ENCODE measurements at regions not wholly inside any gene's neighbourhood (a gene's known extent, or its start where the extent isn't known, plus 50 kb on each side); places are given as distances from the start of the nearest gene placed in this dataset.

- TF ChIP-seq, protein P1, sequence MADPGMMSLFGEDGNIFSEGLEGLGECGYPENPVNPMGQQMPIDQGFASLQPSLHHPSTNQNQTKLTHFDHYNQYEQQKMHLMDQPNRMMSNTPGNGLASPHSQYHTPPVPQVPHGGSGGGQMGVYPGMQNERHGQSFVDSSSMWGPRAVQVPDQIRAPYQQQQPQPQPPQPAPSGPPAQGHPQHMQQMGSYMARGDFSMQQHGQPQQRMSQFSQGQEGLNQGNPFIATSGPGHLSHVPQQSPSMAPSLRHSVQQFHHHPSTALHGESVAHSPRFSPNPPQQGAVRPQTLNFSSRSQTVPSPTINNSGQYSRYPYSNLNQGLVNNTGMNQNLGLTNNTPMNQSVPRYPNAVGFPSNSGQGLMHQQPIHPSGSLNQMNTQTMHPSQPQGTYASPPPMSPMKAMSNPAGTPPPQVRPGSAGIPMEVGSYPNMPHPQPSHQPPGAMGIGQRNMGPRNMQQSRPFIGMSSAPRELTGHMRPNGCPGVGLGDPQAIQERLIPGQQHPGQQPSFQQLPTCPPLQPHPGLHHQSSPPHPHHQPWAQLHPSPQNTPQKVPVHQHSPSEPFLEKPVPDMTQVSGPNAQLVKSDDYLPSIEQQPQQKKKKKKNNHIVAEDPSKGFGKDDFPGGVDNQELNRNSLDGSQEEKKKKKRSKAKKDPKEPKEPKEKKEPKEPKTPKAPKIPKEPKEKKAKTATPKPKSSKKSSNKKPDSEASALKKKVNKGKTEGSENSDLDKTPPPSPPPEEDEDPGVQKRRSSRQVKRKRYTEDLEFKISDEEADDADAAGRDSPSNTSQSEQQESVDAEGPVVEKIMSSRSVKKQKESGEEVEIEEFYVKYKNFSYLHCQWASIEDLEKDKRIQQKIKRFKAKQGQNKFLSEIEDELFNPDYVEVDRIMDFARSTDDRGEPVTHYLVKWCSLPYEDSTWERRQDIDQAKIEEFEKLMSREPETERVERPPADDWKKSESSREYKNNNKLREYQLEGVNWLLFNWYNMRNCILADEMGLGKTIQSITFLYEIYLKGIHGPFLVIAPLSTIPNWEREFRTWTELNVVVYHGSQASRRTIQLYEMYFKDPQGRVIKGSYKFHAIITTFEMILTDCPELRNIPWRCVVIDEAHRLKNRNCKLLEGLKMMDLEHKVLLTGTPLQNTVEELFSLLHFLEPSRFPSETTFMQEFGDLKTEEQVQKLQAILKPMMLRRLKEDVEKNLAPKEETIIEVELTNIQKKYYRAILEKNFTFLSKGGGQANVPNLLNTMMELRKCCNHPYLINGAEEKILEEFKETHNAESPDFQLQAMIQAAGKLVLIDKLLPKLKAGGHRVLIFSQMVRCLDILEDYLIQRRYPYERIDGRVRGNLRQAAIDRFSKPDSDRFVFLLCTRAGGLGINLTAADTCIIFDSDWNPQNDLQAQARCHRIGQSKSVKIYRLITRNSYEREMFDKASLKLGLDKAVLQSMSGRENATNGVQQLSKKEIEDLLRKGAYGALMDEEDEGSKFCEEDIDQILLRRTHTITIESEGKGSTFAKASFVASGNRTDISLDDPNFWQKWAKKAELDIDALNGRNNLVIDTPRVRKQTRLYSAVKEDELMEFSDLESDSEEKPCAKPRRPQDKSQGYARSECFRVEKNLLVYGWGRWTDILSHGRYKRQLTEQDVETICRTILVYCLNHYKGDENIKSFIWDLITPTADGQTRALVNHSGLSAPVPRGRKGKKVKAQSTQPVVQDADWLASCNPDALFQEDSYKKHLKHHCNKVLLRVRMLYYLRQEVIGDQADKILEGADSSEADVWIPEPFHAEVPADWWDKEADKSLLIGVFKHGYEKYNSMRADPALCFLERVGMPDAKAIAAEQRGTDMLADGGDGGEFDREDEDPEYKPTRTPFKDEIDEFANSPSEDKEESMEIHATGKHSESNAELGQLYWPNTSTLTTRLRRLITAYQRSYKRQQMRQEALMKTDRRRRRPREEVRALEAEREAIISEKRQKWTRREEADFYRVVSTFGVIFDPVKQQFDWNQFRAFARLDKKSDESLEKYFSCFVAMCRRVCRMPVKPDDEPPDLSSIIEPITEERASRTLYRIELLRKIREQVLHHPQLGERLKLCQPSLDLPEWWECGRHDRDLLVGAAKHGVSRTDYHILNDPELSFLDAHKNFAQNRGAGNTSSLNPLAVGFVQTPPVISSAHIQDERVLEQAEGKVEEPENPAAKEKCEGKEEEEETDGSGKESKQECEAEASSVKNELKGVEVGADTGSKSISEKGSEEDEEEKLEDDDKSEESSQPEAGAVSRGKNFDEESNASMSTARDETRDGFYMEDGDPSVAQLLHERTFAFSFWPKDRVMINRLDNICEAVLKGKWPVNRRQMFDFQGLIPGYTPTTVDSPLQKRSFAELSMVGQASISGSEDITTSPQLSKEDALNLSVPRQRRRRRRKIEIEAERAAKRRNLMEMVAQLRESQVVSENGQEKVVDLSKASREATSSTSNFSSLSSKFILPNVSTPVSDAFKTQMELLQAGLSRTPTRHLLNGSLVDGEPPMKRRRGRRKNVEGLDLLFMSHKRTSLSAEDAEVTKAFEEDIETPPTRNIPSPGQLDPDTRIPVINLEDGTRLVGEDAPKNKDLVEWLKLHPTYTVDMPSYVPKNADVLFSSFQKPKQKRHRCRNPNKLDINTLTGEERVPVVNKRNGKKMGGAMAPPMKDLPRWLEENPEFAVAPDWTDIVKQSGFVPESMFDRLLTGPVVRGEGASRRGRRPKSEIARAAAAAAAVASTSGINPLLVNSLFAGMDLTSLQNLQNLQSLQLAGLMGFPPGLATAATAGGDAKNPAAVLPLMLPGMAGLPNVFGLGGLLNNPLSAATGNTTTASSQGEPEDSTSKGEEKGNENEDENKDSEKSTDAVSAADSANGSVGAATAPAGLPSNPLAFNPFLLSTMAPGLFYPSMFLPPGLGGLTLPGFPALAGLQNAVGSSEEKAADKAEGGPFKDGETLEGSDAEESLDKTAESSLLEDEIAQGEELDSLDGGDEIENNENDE (IDR thresholded peaks at IDR 0.05; ENCODE audit: insufficient replicate concordance, low read length) = no peak
- no peak for TF ChIP-seq SIX5 (IDR thresholded peaks at IDR 0.05; ENCODE audit: low read depth, low read length)
- TF ChIP-seq, protein P2, sequence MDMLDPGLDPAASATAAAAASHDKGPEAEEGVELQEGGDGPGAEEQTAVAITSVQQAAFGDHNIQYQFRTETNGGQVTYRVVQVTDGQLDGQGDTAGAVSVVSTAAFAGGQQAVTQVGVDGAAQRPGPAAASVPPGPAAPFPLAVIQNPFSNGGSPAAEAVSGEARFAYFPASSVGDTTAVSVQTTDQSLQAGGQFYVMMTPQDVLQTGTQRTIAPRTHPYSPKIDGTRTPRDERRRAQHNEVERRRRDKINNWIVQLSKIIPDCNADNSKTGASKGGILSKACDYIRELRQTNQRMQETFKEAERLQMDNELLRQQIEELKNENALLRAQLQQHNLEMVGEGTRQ (IDR thresholded peaks at IDR 0.05; ENCODE audit: low read length) = no peak
These were observed 77.5 kb upstream of the KCNK2 start (continued) for GRCh38 chr1:215005078-215005477.
